GM19324 (cell line): ENCODE measurements at regions not wholly inside any gene's neighbourhood (a gene's known extent, or its start where the extent isn't known, plus 50 kb on each side); places are given as distances from the start of the nearest gene placed in this dataset.
A peak's percentile ranks its signal among the peaks of the same experiment; 100 is the strongest.
"Not testable (repeated sequence)": the region's sequence is repeated elsewhere in the genome, so short reads cannot be mapped to it uniquely, and the experiment has no call there.

ENCODE experiments used
- ATAC-seq: cut with Tn5 transposase; IDR thresholded peaks from one replicate; pipeline ENCODE4 v1.9.1; 2021; ENCODE audit warnings: mild to moderate bottlenecking, moderate library complexity; ENCODE audit not compliant: unreplicated experiment, low FRiP score

DNA sequence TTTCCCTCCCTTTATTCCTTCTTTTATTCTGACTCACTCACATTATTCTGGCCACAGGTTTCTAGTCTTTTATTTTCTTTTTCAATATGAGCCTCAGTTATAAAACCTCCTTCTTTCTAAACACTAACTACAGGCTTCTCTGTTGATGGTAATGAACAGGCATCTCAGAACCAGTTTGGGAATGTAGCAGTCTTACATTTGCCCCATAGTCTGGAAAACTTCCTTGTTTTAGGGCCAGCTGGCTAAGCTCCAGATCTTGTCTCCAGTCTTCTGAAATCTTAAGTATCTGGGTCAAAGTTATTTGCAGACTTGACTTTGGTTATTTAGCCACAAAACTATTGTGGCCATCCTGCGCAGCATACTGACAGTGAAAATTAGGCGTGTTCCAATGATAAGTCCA lies 97.0 kb upstream of the MAN1A1 start:
- ATAC-seq: no peak

DNA sequence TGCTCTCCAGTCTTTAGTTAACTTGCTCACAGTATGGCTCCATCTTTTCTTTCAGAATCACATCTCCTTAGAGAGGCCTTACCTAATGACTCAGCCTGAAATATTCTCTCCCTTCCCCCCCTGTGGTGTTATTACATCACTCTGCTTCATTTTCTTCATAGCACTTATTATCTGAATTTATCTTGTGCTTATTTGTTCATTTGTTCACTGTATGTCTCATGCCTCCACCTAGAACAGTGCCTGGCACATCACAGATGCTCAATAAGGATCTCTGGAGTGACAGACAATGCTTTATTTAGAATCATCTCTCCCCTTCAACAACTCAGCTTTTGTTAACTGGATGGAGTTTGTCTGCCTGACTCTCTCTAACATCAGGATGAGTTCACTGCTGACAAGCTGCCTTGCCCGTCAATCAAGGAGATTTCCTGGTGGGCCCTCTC lies 96.6 kb upstream of the MAN1A1 start:
- ATAC-seq: no peak

DNA sequence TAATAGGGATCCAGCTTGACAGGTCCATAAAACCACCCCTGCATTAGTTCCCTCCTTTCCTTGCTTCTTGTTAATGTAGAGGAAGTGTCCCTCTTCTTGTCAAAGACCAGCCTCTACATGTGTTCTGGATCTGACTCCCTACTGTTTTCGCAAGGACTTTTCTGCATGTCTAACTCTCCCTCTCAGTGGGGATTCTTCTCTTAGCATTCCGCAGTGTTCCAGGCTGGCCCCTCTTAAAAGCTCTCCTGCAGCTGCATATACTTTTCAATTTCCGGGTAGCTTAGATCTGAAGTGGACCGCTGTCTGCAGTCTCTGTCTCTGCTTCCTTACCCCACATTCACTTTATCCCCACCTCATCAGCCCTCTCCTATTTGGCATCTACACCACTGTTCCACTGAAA lies 96.1 kb upstream of the MAN1A1 start:
- ATAC-seq: no peak

- ATAC-seq: no peak
Measured at GRCh38 chr6:119444642-119445557, 95.3 kb upstream of the MAN1A1 start.

GRCh38 chr6:119443993-119444641 lies 94.6 kb upstream of the MAN1A1 start:
- ATAC-seq: no peak

GRCh38 chr6:119442776-119443184 lies 93.2 kb upstream of the MAN1A1 start:
- peak; percentile 64 for ATAC-seq

GRCh38 chr6:119440953-119441352 lies 91.4 kb upstream of the MAN1A1 start:
- ATAC-seq: no peak

GRCh38 chr6:119436583-119436982 lies 87.0 kb upstream of the MAN1A1 start:
- ATAC-seq: no peak

DNA sequence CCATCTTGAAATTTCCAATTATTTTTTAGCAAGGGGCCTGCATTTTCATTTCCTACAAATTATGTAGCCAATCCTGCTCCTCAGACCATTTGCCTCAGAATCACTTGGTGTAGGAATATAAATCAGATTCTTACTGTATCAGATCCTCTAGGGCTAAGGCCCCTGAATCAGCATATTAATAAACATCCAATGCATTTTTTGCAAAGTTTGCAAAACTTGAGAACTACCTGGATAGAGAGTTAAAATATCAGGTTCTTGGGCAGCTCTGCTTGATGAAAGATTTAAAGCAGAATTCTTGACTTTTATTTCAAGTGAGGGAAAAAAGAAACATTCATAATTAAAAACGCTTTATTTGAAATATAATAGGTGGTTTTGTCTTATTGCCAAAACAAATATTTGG lies 82.2 kb upstream of the MAN1A1 start:
- no peak for ATAC-seq

- ATAC-seq: no peak
Measured at GRCh38 chr6:119430805-119431204, 81.2 kb upstream of the MAN1A1 start.

GRCh38 chr6:119428633-119429032 lies 79.1 kb upstream of the MAN1A1 start:
- no peak for ATAC-seq

DNA sequence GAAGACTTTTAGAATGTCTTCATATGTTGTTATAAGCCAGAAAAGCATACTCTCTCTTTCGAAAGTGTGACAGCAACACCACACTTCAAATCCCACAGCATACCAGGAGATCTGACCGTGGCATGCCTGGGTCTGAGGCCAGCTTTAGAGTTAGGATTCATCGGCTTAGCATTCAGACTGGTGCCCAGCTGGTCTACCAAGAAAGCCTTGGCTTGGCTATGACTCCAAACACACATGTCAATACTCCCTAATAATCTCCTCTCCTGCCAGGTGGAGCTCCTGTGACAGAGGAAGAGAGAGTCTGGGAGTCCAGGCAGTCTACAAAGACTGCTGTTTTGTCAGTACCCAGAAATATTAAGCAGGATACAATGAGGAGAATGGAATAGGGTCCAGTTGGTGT lies 77.1 kb upstream of the MAN1A1 start:
- no peak for ATAC-seq

- no peak for ATAC-seq
Measured at GRCh38 chr6:119423996-119424395, 74.4 kb upstream of the MAN1A1 start.

DNA sequence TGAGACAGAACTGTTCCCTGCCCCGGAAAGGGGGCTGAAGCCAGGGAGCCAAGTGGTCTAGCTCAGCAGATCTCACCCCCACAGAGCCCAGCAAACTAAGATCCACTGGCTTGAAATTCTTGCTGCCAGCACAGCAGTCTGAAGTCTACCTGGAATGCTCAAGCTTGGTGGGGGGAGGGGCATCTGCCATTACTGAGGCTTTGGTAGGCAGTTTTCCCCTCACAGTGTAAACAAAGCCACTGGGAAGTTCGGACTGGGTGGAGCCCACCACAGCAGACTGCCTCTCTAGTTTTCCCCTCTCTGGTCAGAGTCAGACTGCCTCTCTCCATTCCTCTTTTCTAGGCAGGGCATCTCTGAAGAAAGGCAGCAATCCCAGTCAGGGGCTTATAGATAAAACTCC lies 68.5 kb upstream of the MAN1A1 start:
- not testable (repeated sequence) for ATAC-seq

DNA sequence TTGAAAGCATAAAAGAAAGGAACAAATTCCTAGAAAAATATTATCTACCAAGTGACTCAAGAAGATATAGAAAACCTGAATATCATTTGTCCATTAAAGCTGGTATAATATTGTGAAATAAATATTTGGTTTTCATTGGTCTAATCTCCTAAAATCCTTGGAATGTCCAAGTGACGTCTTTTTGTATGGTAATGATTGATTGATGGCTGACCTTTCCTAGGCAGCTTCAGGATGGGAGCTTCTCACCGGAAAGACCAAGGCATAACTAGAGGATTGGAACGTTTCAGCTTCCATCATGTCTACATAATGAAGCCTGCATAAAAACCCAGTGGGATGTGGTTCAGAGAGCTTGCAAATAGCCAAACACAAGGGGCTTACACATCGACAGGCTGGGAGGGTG lies 57.6 kb upstream of the MAN1A1 start:
- no peak for ATAC-seq

DNA sequence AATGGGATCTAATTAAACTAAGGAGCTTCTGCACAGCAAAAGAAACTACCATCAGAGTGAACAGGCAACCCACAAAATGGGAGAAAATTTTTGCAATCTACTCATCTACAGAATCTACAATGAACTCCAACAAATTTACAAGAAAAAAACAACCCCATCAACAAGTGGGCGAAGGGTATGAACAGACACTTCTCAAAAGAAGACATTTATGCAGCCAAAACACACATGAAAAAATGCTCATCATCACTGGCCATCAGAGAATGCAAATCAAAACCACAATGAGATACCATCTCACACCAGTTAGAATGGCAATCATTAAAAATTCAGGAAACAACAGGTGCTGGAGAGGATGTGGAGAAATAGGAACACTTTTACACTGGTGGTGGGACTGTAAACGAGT lies 55.6 kb upstream of the MAN1A1 start:
- ATAC-seq: not testable (repeated sequence)
